OCI-LY7 (cell line): ENCODE measurements at regions not wholly inside any gene's neighbourhood (a gene's known extent, or its start where the extent isn't known, plus 50 kb on each side); places are given as distances from the start of the nearest gene placed in this dataset.

ENCODE experiments used
- BruUV-seq: library from RNA; stranded (reverse); fragments of 400-500 nt; replicated peaks from 2 replicates; lab custom pipeline; 2021; lab: Mats Ljungman, UMichigan
- CTCF ChIA-PET: fragments of 300-600 bp; sonication (Branson Sonifier 250); formaldehyde crosslinking; loops from one replicate; lab custom pipeline; 2022; ENCODE audit warnings: antibody characterized with exemption; ENCODE audit not compliant: unreplicated experiment; lab: Charles Lee
- POLR2A ChIA-PET: fragments of 300-600 bp; sonication (Branson Sonifier 250); formaldehyde crosslinking; loops from one replicate; lab custom pipeline; 2022; ENCODE audit warnings: antibody characterized with exemption; lab: Charles Lee
- DNase-seq: peaks from one replicate; pipeline ENCODE4 v3.0.0-alpha.2; 2015; ENCODE audit warnings: low spot score
- H2AFZ ChIP-seq: fragments of 200-600 bp; sonication (generic), shearing (Covaris generic); 2 replicates; pipeline ENCODE4 v1.6.1; 2014; ENCODE audit warnings: mild to moderate bottlenecking, antibody characterized with exemption, low read length, moderate library complexity
- H3K27ac ChIP-seq: fragments of 200-600 bp; sonication (generic); 2 replicates; pipeline ENCODE4 v1.5.1; 2014; ENCODE audit warnings: mixed run types, low read depth, mild to moderate bottlenecking, moderate library complexity, low read length, inconsistent platforms; ENCODE audit not compliant: poor library complexity, severe bottlenecking
- H3K36me3 ChIP-seq: fragments of 200-600 bp; sonication (generic); 2 replicates; pipeline ENCODE4 v1.6.1; 2014; ENCODE audit warnings: mild to moderate bottlenecking, antibody characterized with exemption, low read length, moderate library complexity, mixed read lengths; ENCODE audit not compliant: insufficient read depth
- H3K4me1 ChIP-seq: fragments of 200-600 bp; sonication (generic); 2 replicates; pipeline ENCODE4 v1.5.1; 2014; ENCODE audit warnings: mild to moderate bottlenecking, low read length; ENCODE audit not compliant: insufficient read depth, poor library complexity, severe bottlenecking
- H3K4me2 ChIP-seq: fragments of 200-600 bp; sonication (generic); 2 replicates; pipeline ENCODE4 v1.6.1; 2014; ENCODE audit warnings: mild to moderate bottlenecking, low read length
- H3K4me3 ChIP-seq: fragments of 200-600 bp; sonication (generic); 2 replicates; pipeline ENCODE4 v1.5.1; 2014; ENCODE audit warnings: mild to moderate bottlenecking, low read depth, low read length; ENCODE audit not compliant: poor library complexity, severe bottlenecking
- H3K79me2 ChIP-seq: fragments of 200-600 bp; sonication (generic); 2 replicates; pipeline ENCODE4 v1.6.1; 2016; ENCODE audit warnings: low read depth, mild to moderate bottlenecking, low read length, moderate library complexity, mixed read lengths; ENCODE audit not compliant: insufficient read depth
- H3K9me2 ChIP-seq: fragments of 200-600 bp; sonication (generic); 2 replicates; pipeline ENCODE4 v1.6.1; 2016; ENCODE audit warnings: mild to moderate bottlenecking, low read length, mixed read lengths; ENCODE audit not compliant: insufficient read depth
- H3K9me3 ChIP-seq: fragments of 200-600 bp; sonication (generic); 2 replicates; pipeline ENCODE4 v1.6.1; 2014; ENCODE audit warnings: mild to moderate bottlenecking, mixed run types, low read length, mixed read lengths
- H4K20me1 ChIP-seq: fragments of 200-600 bp; sonication (generic); 2 replicates; pipeline ENCODE4 v1.6.1; 2014; ENCODE audit warnings: mild to moderate bottlenecking, antibody characterized with exemption, low read length, moderate library complexity, mixed read lengths; ENCODE audit not compliant: insufficient read depth
- EZH2phosphoT487 ChIP-seq: fragments of 200-600 bp; sonication (generic); IDR thresholded peaks from 2 replicates; pipeline ENCODE4 v1.6.1; 2018; ENCODE audit warnings: low read depth, borderline replicate concordance, mild to moderate bottlenecking, mixed run types, antibody characterized with exemption, low read length, moderate library complexity, mixed read lengths
- intact Hi-C: fragments of 100-400 bp; cut with micrococcal nuclease; formaldehyde crosslinking; loops from one replicate; pipeline ENCODE4 v1.10.0; 2022; ENCODE audit not compliant: unreplicated experiment
- TF ChIP-seq, protein P1 (sequence below): fragments of 200-600 bp; sonication (generic); conservative IDR thresholded peaks from 2 replicates; pipeline ENCODE4 v1.5.1; 2014; ENCODE audit warnings: mild to moderate bottlenecking, antibody characterized with exemption, low read length, moderate library complexity, mixed read lengths

DNA sequence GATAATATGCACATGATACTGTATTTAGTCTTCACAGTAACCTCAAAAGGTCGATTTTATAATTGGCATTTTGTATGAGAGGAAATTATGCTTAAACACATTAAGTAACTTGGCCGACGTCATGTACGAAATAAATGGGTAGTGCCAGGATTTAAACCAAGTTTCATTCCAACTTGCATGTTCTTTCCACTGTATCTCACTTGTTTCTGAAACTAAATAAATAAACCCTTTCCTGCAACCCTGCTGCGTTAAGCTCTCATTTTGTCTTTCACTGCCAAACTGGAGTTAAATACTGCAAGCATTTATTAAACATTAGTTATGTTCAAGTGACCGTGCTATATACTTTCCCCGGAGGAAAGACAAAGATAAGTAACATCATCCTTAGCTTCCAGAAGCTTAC is 293.9 kb upstream of the PRKD1 start:
- Histone ChIP-seq H4K20me1 (no peaks in the 10 kb centered on the region), H3K4me1 (no peaks in the 10 kb centered on the region), H3K9me3 (no peaks in the 10 kb centered on the region), H2AFZ (no peak overlapping the region), H3K9me2 (no peaks in the 10 kb centered on the region), H3K36me3 (no peaks in the 10 kb centered on the region), H3K79me2 (no peaks in the 10 kb centered on the region), H3K27ac (no peak overlapping the region), H3K4me2 (no peak overlapping the region), H3K4me3 (no peak overlapping the region)
- TF ChIP-seq, protein P1, sequence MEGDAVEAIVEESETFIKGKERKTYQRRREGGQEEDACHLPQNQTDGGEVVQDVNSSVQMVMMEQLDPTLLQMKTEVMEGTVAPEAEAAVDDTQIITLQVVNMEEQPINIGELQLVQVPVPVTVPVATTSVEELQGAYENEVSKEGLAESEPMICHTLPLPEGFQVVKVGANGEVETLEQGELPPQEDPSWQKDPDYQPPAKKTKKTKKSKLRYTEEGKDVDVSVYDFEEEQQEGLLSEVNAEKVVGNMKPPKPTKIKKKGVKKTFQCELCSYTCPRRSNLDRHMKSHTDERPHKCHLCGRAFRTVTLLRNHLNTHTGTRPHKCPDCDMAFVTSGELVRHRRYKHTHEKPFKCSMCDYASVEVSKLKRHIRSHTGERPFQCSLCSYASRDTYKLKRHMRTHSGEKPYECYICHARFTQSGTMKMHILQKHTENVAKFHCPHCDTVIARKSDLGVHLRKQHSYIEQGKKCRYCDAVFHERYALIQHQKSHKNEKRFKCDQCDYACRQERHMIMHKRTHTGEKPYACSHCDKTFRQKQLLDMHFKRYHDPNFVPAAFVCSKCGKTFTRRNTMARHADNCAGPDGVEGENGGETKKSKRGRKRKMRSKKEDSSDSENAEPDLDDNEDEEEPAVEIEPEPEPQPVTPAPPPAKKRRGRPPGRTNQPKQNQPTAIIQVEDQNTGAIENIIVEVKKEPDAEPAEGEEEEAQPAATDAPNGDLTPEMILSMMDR: no peak
- no peak for TF ChIP-seq EZH2phosphoT487
- no TSS peak for BruUV-seq
- intact Hi-C loops: no loop called here
- DNase-seq: no peak
- CTCF ChIA-PET: no interaction called here
- POLR2A ChIA-PET: no interaction called here

DNA sequence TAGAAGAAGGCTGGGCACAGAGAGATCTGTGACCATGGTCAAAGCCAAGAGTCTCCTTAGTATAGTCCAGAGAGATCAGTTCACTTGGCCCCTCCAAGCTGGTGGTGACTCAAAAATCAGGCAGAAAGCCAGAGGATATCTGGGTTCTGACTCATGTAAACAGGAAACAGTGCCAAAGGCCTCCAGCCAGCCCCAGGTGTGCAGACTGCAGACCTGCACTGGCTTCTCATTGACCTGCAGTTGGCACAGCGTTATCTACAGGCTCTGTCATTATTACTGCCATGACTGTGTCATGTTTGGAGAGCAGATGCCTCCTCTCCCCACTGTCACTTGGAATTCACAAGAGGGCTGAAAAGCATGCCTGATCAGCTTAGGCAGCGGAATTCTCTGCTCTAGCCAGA is 295.7 kb upstream of the PRKD1 start:
- Histone ChIP-seq H4K20me1 (no peaks in the 10 kb centered on the region), H3K4me3 (no peak overlapping the region), H3K79me2 (no peaks in the 10 kb centered on the region), H3K4me1 (no peaks in the 10 kb centered on the region), H2AFZ (no peak overlapping the region), H3K4me2 (no peak overlapping the region), H3K27ac (no peak overlapping the region), H3K36me3 (no peaks in the 10 kb centered on the region), H3K9me2 (no peaks in the 10 kb centered on the region), H3K9me3 (no peaks in the 10 kb centered on the region)
- TF ChIP-seq EZH2phosphoT487: no peak
- TF ChIP-seq, protein P1: no peak
- ChIA-PET POLR2A (no interaction called here), CTCF (no interaction called here)
- no TSS peak for BruUV-seq
- intact Hi-C loops: no loop called here
- no peak for DNase-seq

DNA sequence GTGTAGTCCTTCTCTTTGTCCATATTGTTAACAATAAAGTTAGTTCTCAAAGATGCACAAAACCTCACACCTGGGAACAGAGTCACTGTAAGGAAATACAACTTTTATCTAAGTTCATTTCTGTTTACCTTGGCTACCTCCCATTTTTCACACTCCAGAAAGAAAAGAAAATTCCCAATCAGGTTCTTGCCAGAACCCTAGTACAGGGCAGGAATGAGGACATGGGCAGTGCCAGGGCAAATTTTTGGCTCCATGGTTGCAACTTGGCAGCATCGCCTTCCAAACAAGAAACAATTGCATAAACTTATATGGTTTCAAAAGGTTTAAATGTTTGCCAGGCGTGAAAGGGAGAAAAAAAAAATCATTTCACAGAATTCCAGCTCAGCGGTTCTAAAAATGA is 296.3 kb upstream of the PRKD1 start:
- Histone ChIP-seq H3K9me3 (no peaks in the 10 kb centered on the region), H3K9me2 (no peaks in the 10 kb centered on the region), H3K27ac (no peak overlapping the region), H2AFZ (no peak overlapping the region), H4K20me1 (no peaks in the 10 kb centered on the region), H3K4me2 (no peak overlapping the region), H3K36me3 (no peaks in the 10 kb centered on the region), H3K79me2 (no peaks in the 10 kb centered on the region), H3K4me1 (no peaks in the 10 kb centered on the region), H3K4me3 (no peak overlapping the region)
- no TSS peak for BruUV-seq
- POLR2A ChIA-PET: interaction anchor here (0.6 to 0.7 kb wide), 2 partner anchors 20 to 433 kb away, joined by 3 read pairs; no protein-coding TSS in a partner anchor
- intact Hi-C loops: no loop called here
- CTCF ChIA-PET: no interaction called here
- TF ChIP-seq, protein P1: no peak
- TF ChIP-seq EZH2phosphoT487: no peak
- DNase-seq: no peak
